ENCODE measurements at regions not wholly inside any gene's neighbourhood (a gene's known extent, or its start where the extent isn't known, plus 50 kb on each side); places are given as distances from the start of the nearest gene placed in this dataset.
A peak's percentile ranks its signal among the peaks of the same experiment; 100 is the strongest.

- DNase-seq (ENCODE audit: low spot score), result no peak
Measured at GRCh38 chr16:86110134-86110533, 211.2 kb downstream of the IRF8 start.

GRCh38 chr16:86110726-86111125 lies 211.8 kb downstream of the IRF8 start:
- no peak for DNase-seq (ENCODE audit: low spot score)

- no peak for DNase-seq (ENCODE audit: low spot score)
Measured at GRCh38 chr16:86112178-86112577, 213.2 kb downstream of the IRF8 start.

- no peak for DNase-seq (ENCODE audit: low spot score)
Measured at GRCh38 chr16:86117235-86117634, 218.3 kb downstream of the IRF8 start.

DNA sequence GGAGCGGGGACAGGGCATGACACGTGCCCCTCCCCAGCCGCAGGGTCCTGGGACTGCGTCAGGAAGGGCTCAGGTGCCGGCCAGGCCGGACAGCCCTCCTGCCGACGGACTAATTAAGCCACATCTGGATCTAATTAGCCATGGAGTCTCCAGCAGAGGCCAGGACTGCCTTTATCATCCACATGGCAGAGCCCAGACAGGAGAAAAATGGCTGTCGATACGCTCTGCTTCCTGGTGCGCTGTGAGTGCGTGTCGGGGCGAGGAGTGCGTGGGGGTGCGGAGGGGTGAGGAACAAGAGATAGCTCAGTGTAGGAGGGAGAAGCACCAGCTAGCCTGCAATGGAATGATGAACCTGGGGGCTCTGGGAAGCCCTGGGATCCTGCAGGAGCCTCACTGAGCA lies 218.8 kb downstream of the IRF8 start:
- DNase-seq (ENCODE audit: low spot score), result peak; percentile 50

- no peak for DNase-seq (ENCODE audit: low spot score)
Measured at GRCh38 chr16:86118467-86119307, 219.7 kb downstream of the IRF8 start.

- no peak for DNase-seq (ENCODE audit: low spot score)
Measured at GRCh38 chr16:86120201-86121192, 221.5 kb downstream of the IRF8 start.

GRCh38 chr16:86121374-86122010 lies 222.5 kb downstream of the IRF8 start:
- DNase-seq (ENCODE audit: low spot score), result no peak

GRCh38 chr16:86122681-86123342 lies 223.8 kb downstream of the IRF8 start:
- DNase-seq (ENCODE audit: low spot score), result no peak

GRCh38 chr16:86124321-86124720 lies 225.4 kb downstream of the IRF8 start:
- no peak for DNase-seq (ENCODE audit: low spot score)

GRCh38 chr16:86126891-86127290 lies 227.9 kb downstream of the IRF8 start:
- no peak for DNase-seq (ENCODE audit: low spot score)

DNA sequence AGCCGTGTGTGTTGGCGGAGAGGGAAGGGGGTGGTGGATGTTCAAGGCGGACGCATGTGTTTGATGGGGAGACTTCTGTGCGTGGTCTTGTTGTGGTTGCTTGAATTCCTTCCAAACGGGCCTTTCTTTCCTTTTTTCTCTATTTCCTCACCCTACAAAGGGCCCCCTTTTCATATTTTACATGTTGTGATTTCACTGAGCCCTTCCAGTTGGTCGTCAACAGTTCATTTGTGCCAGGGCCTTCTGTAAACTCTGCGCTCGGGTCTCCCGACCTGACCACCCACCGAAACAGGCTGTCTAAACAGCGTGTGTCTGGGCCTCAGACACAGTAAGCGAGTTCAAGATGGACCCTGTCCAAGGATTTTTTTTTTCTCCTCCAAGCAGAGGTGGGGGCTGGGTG lies 228.4 kb downstream of the IRF8 start:
- no peak for DNase-seq (ENCODE audit: low spot score)

- no peak for DNase-seq (ENCODE audit: low spot score)
Measured at GRCh38 chr16:86128246-86128645, 229.3 kb downstream of the IRF8 start.

DNA sequence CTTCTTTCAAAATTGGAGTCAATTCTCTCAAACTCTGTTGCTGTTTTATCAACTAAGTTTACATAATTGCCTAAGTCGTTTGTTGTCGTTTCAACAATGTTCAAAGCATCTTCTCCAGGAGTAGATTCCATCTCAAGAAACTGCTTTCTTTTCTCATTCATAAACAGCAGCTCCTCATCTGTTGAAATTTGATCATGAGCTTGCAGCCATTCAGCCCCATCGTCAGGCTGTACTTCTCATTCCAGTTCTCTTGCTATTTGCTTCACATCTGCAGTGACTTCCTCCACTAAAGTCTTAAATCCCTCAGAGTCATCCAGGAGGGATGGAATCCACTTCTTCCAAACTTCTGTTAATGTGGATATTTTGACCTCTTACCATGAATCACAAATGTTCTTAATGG lies 230.6 kb downstream of the IRF8 start:
- no peak for DNase-seq (ENCODE audit: low spot score)

- DNase-seq (ENCODE audit: low spot score), result no peak
Measured at GRCh38 chr16:86133377-86133776, 234.4 kb downstream of the IRF8 start.

DNA sequence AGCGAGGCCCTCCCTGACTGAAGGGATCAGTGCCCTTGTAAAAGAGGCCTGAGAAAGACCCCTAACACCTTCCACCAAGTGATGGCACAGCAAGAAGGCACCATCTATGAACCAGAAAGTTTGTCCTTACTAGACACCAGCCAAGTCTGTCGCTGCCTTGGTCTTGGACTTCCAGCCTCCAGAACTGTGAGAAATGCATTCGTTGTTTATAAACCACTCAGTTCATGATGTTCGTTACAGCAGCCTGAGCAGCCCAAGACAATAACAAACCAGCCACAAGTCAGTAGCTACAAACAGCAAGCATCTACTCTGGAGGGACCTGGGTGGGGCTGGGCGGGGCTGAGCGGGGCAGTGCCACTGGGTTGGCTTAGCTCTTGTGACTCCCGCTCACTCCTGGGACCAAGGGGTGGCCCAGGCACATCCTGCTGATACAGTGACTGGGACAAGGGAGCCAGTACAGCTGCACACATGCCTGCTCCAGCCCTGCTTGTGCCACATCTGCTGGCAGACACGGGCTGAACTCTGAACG lies 234.9 kb downstream of the IRF8 start:
- no peak for DNase-seq (ENCODE audit: low spot score)

DNA sequence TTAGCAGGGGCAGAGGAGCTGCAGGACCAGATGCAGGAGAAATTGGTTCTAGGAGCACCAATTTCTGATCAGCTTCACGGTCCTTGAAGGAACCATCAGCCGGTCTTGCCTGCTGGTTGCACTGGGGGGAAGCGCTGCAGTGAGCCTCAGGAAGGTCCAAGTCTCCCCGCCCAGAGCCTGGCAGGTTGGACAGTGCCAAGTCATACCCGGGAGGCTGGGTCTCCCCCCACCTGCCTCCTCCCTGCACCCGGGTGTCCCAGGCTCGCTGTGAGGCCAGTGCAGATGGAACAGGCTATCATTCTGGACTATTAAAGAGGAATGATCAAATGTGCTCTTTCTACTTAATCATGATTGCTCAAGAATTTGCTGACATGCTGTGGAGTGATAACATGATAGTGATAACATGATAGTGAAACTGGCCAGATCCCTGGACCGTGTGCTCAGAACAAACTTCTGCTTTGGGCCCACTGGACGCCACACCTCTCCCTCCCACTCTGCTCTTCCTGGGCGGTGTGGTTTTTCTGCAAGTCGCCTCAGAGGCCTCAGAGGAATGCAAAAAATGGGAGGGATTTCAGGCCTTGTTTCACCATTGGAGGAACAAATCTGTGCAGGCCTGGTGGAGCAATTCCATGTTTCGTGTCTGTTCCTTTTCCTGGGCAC lies 236.0 kb downstream of the IRF8 start:
- no peak for DNase-seq (ENCODE audit: low spot score)

DNA sequence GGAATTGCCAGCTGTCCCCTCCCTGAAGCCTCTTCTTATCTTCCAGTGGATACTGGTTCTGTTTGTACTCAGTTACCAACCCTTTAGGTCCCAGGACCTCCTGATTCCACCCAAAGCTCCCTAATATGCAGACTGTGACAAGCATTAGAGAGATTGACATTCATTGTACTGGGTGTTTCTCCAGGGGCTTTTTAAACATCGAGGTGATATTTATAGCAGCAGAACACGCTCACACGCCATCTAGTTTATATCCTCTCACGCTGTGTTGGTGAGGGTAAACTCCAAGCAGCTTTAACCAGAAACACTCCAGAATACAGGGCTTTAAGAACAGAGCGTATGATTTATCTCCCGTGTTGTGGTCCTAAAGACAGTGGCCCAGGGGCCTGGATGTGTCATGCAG lies 238.4 kb downstream of the IRF8 start:
- DNase-seq (ENCODE audit: low spot score), result no peak

DNA sequence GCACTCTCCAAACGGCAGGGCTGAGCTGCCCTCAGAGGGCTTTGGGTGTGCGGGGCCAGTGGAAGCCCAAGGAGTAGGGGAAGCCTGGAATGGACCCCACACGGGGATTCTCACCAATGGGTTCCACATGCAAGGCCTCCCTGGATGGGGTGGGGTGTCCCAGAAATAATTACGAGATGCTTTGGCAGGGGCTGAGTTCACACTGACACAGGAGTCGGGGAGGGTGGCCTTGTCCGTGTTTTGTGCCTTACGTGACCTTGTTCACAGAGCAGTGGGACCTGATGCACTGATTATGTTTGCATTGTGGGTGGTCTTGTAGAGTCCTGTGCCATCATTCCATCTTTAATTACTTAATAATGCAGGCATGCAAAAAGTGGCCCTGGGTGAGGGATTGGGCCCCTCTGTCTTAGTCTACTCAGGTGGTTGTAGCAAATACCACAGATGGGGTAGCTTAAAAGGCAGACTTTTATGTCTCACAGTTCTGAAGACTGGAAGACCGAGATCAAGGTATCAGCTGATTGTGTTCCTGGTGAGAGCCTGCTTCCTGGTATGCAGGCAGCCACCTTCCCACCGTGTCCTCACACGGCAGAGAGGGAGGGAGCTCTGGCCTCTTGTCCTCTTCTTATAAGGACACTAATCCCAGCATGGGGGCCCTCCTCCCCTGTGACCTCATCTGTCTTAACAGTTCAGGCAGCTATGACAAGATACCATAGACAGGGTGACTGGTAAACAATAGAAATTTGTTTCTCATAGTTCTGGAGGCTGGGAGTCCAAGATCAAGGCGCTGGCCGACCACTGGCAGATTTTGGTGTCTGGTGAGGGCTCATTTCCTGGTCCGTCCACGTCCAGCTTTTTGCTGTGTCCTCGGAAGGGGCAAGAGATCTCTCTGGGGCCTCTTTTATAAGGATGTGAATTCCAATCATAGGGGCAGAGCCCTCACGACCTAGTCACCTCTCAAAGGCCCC lies 239.4 kb downstream of the IRF8 start:
- no peak for DNase-seq (ENCODE audit: low spot score)
